ENCODE measurements at regions not wholly inside any gene's neighbourhood (a gene's known extent, or its start where the extent isn't known, plus 50 kb on each side); places are given as distances from the start of the nearest gene placed in this dataset.
A peak's percentile ranks its signal among the peaks of the same experiment; 100 is the strongest.
"Not testable (repeated sequence)": the region's sequence is repeated elsewhere in the genome, so short reads cannot be mapped to it uniquely, and the experiment has no call there.

DNA sequence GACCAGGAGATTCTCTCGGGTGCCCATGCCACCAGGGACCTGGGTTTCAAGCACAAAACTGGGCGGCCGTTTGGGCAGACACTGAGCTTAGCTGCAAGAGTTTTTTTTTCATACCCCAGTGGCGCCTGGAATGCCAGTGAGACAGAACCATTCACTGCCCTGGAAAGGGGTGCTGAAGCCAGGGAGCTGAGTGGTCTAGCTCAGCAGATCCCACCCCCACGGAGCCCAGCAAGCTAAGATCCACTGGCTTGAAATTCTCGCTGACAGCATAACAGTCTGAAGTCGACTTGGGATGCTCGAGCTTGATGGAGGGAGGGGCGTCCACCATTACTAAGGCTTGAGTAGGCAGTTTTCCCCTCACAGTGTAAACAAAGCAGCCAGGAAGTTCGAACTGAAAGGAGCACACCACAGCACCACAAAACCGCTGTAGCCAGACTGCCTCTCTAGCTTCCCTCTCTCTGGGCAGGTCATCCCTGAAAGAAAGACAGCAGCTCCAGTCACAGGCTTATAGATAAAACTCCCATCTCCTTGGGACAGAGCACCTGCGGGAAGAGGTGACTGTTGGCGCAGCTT lies 157.7 kb downstream of the GIPC2 start:
- not testable (repeated sequence) for DNase-seq (ENCODE audit: low read depth)

DNA sequence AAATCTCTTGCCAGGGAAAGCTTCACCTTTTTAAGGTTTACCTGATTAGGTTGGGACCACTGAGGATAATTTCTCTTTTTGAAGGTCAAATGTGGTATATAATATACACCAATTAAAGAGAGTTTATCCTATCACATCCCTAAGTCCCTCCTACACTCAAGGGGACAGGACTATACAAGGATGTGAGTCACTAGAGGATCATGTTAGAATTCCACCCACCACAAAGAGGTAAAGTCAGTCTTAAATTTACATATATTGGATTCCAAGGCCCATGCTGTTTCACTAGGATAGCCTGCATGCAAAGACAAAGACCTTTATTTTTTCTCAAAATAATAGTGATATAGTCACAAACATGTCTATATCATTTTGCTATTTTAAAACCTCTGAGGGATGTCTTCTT lies 164.4 kb downstream of the GIPC2 start:
- DNase-seq (ENCODE audit: low read depth) = no peak

DNA sequence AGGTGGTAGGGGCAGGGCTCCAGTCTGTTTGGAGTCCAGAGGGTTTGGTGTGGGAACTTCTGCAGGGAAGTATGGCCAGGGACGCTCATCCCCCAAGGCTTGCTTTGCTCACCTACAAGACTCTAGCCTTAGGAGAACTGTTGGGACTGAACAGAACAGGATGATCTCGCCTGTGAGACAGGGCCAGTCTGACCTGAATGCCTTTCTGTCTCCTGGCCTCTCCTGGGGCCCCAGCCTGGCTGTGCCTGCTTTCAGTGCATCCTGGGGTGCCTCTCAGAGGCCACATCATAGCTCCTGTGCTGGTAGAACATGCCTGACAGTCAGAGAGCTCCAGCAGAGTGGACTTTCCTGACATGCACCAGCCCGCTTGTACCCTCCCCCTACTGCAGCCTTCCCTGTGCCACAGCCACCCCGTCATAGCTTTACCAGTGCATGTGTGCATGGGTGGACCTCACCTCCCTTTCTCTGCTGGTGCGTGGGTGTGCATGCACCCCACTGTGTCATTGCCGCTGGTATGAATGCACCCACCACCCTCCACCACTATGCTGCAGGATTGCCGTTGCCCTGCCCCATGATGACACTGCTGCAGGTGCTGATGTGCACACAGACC lies 165.8 kb downstream of the GIPC2 start:
- DNase-seq (ENCODE audit: low read depth) = no peak

DNA sequence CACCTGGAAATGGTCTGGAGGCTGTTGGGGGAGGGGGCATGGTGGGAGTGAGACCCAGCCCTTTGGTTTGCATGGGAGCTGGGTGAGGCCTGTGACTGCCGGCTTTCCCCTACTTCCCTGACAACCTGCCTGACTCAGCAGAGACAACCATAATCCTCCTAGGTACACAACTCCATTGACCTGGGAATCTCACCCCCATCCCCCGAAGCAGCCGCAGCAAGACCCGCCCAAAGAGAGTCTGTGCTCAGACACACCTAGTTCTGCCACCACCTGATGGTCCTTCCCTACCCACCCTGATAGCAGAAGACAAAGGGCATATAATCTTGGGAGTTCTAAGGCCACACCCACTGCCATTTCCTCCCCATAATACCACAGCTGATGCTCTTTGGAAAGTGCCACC lies 168.6 kb downstream of the GIPC2 start:
- no peak for DNase-seq (ENCODE audit: low read depth)

DNA sequence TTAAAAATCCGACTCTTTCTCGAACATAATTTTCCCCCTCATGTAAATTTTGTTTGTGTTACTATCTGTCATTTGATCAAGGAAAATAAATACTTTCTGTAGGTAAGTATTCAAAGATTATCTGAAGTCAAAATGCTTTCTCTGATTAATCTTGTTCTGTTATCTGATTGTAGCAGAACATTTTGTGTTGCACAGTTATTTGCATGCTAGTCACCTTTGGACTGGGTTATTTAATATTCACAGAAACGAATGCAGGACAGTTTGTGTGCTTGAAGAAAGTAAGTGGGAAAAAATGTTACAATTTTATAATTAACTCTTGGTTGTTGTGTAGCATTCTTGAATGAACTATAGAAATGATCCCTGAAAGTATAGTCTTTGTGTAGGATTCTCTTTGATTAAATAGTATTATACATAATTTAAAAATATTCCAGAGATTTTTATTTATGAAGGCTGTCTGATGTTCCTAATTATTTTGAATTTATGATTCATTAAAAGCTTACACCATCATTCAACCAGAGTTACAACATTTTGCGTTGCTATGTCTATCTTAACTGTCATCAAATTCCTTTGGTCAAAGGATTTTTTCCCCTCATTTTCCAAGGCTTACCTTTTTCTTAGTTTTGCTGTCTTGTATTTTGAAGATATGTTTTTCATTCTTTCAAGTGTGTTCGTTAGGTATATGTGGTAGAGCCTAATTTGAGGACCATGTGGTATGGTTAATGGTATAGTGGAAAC lies 176.6 kb downstream of the GIPC2 start:
- no peak for DNase-seq (ENCODE audit: low read depth)

DNA sequence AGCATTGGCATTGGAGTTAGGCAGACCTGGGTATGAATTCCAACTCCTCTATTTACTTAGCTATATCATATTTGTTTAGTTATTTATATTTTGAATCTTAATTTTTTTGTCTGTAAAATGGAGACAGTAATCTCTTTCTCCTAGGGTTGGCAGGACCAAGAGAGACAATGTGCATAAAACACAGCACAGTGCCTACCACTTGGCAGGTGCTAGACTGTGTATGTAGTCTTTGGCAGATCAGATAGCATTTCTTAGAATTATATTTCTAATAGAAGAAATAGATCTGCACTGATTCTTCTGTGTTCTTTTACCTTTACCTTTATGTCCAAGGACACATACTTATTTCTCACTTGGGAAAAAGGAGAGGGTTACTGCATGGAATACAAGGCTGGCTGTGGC lies 177.2 kb downstream of the GIPC2 start:
- DNase-seq (ENCODE audit: low read depth) = no peak

DNA sequence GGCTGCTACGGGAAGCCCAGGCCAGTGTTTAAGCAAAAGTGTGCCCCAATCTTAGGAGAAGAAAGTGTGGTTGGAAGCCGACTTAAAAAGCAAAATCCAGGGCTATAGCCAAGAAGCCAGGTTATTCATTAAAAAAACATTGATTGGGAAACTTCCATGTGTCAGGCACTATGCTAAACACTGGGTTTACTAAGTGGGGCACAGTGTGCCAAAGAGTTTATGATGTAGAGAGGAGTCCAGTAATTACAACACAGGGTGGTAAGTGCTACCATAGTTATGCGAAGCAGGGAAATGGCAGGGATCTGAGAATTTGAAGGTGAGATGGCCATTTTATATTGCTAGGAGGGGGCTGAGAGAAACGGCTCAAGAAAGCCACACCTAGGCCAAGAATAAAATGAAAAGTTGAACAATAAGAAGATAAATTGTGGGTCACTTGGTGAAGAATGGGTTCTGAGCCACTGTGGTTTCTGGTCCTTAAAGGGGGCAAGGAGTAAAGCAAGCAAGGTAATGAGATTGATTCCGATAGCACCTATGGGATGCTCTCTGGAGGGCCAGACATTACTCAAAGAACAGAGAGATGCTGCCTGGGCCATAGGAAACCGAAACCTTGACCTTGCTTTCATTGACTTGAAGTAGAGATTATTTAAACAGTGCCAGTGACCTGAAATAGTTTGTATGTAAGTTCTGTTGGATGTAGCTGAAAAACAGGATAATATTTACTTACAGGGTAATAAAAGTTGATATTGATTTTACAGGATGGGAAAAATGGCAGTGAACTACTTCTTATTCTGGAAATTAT lies 177.8 kb downstream of the GIPC2 start:
- no peak for DNase-seq (ENCODE audit: low read depth)

DNA sequence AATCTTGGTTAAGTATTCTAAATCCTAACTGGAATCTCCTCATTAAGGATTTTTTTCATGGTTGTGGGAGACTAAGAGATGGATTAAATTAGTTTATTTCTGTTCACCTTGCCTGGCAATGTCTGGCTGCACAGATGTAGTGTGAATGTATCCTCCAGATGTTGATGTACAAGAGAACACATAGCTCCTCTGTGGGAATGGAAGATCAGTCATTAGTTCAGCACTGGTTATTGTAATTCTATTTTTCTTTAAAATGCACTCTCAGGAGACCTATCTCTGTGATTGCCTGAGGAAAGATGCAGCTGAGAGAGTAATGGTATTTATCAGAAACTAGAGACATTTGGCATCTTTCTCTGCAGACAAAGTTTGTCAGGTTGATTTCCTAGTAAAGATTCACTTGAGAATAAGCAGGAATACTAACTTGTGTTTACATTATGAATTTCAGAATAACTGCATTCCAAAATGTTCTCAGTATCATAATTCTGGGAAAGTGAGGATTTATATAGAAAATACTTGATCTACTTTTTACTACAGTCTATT lies 178.6 kb downstream of the GIPC2 start:
- no peak for DNase-seq (ENCODE audit: low read depth)

DNA sequence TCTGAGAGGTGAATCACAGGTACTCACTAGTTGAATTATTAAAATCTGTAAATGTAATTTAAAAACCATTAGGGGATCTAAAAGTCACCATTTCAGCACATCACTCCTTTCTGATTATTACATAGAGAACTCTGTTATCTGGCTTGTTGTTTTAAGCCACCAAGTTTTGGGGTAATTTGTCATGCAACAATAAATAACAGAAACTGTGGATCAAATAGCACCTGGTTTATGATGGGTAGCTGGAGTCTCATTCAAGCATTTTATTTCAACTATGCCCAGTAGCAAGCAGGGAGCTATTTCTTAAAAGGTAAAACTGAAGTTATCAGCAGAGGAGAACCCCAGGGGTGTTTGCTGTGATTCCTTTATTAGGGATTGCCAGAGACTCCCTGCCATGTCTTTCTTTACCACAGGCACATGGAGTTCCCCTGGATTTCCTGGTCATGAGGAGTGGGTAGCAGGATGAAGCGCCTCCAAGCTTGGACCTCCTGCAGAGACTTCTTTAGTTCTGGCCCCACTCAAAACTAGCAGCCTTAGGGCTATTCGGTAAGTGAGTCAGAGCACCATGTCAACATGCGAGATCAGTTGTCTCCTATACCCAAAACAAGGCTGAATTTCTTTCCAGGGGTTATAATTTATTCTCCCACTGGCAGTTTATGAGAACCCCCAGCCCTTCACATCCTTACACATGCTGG lies 179.2 kb downstream of the GIPC2 start:
- DNase-seq (ENCODE audit: low read depth) = no peak

DNA sequence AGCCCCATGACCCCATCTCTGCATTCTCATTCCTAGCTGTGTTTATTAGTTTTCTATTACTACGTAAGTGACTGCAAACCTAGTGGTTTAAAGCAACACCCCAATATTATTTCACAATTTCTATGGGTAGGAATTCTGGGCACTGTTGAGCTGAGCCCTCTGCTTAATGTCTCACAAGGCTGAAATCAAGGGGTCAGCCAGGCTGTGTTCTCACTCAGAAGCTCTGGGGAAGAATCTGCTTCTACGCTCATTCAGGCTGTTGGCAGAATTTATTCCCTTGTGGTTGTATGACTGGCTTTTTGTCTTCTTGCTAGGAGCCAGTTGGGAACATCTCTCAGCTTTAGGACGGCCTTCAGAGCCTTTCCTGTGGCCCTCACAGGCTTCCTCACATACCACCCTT lies 181.0 kb downstream of the GIPC2 start:
- no peak for DNase-seq (ENCODE audit: low read depth)

DNA sequence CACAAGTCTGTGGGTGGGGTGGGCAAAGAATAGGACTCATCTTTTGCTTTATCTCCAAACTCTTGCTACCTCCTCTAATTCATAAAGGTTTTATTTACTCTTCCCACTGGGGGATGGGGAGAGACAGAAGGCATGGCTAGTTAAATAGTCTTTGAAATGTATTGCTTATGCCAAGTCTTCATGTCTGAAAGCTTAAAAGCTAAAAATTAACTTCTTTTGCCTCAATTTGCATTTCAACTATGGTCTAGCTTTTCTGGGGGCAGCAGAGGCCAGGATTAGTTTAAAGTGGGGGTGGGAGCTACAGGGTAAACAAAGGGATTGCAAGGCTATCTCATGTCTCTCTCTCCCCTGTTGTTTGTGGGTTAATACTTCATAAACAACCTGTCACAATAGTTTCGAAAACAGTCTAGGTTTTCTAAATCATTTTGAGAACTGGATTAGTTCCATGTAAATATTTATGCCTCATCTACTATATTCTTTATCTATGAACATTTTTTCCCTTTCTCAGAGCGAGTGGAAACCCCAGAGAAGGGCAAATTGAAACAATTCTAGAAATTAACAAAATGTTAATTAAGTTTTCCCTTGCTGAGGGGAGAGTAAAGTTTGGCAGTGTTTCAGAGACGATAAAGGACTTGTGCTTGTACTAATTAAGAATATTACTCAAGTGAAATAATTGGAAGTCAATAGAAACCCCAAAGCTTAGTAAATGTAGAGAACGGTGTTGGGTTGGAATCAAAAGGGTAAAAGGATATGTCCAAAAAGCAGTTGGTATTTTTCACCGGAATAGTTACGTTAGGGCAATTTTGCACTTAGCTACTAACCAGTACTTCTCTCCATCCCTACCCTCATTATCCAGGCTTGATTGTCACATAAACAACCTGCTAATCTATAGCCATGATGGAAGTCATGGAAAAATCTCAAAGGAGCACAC lies 182.2 kb downstream of the GIPC2 start:
- DNase-seq (ENCODE audit: low read depth) = no peak

DNA sequence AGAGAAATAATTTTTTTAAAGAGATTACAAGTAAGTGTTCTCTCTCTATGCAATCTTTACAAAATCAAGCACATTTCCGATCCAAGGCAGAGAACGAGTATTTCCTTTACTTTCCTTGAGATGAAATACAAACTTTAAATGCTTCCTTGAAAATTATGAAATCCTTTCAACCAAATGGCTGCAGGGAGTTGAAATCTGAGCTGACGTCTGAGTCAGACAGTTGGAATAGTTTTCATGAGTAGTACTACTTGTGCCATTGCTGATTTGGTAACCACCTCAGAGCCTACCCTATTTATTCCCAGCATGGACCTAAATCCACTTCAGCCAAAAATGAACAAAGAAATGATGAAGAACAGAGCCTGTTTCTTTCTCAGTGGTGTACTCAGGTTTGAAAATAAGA lies 183.6 kb downstream of the GIPC2 start:
- peak; percentile 57 for DNase-seq (ENCODE audit: low read depth)

DNA sequence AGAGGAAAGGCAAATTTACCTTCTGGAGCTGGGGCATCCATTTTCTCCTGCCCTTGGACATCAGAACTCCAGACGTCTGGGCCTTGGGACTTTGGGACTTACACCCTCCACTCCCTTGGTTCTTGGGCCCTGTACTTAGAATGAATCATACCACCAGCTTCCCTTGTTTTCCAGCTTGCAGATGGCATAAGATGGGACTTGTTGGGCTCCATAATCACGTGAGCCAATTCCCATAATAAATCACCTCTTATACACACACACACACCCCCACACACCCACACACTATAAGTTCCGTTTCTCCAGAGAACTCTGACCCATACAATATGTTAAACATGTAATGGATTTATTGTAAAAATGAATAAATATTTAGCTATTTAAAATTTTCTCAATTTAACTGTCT lies 185.7 kb downstream of the GIPC2 start:
- no peak for DNase-seq (ENCODE audit: low read depth)

DNA sequence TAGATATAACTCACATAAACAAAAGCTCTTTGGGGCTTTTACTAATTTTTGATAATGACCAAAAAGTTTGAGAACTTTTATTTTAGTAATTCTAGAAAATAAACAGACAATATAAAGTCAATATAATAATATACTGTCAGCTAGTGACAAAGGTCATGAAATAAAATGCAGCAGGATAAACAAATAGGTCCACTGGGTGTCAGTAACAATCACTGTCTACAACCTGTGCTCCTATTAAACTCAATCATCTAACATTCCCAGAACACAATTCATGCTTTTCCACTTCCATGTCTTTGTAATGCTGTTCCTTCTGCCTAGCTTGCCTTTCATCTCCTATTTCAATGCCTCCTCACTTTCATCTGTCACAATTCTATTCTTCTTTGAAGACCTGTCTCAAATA lies 186.1 kb downstream of the GIPC2 start:
- no peak for DNase-seq (ENCODE audit: low read depth)

DNA sequence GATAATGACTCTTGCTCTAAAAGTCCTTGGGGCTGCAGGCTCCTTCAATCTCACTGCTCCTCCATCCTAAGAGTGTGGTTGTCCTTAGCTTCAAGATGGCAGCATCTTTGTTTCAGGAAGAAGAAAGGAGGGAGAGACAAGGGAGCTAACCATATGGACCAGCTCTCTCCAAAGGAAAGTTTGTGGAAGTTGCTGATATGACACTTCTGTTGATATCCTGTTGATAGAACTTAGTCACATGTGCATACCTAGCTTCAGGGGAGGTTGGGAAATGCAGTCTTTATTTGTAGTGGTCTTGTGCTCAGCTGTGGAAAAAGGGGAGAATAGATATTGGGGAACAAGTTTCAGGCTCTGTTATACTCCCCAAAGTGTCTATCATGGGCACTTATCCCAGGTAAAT lies 186.9 kb downstream of the GIPC2 start:
- no peak for DNase-seq (ENCODE audit: low read depth)

DNA sequence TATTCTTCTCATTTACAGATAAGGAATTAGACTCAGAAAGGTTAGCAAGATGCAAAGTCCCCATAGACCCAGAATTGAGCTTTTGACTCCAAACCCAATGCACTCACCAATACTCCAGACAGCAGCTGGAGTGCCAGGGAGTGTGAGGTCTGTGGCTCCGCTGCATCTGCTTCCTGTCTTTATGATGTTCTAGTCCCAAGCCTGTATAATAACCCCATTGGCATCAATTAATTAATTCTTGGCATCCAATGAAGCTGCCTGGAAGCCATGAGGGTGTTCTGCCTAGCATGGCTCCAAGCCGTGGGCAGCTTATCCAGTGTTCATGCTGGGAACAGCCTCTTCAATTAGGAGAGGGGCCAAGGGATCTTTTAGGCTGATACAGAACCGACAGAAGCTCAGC lies 188.7 kb downstream of the GIPC2 start:
- DNase-seq (ENCODE audit: low read depth) = no peak

DNA sequence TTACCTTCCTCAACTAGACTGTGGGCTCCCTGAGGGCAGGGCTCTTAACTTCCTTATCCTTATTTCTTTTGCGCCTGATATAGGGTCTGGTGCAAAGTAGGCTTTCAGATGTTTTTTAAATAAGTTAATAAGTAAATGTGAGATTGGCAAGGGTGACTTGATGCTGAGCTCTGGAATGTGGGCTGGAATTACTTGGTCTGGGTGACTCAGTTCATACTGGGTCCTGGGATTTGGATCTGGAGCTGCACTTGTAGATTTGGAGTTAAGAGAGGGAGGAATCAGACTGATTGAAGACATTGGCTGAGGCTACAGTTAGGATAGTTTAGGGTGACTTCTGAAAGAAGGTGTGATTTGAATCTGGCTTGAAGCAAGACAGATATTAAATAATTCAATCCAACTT lies 190.9 kb downstream of the GIPC2 start:
- DNase-seq (ENCODE audit: low read depth) = no peak

DNA sequence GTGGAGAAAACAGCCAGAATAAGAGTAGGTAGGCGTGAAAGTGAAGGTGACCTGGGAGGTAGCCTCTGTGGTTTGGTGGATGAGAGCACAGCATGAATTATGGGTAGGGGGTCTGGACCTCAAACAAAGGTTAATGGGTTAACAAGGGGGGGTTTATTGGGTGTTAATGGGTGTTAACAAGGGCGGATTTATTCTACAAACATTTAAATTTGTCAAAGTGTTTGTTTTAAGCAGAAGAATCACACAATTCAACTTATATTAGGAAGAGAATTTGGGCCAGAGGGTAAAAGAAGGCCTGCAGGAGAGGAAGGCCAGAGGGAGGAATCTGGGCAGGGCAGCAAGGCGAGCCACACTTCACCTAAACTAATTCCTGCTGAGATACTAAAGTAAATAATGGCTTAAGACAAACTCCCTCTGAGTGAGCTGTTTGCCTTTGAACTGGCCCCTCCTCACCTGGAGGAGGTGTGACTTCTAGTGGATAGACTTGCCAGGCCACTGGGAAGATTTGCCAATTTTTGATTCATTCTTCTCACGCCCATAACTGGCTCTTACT lies 191.7 kb downstream of the GIPC2 start:
- DNase-seq (ENCODE audit: low read depth) = no peak

DNA sequence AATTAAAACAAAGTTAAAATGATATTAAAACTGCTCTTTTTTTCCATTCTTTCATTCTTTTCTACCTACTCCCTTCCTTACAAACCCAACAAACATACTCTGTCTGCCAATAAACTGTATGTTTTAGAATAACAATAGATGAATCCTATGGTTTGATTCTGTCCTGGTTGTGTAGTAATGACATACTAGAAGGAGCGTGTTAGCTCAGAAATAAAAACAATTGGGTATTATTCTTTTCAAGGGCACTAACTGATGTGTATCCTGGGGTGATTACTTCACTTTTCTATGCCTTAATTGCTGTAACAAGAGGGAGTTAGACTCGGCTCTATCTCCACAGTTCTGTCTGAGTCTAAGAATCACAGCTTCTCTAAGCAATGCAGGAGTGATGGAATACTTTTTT lies 194.4 kb downstream of the GIPC2 start:
- DNase-seq (ENCODE audit: low read depth) = no peak

DNA sequence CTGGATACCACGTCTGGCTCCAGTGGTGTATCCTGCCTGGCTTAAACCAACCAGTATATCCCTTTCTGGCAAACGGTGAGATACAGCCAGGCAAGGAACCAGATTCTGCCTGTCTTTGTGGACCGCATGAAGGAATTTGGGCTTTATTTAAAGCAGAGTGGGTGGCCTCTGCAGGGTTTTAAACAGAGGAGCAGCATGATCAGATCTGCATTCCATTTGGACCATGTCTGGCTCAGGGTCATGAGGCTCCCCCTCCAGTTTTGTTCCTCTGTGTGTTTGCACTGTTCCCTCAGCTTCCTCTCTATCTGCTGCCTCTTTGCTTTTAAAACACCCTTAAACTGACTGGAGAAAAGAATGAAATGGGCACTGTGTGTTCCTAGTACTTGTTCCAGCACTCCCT lies 195.0 kb downstream of the GIPC2 start:
- DNase-seq (ENCODE audit: low read depth) = no peak

DNA sequence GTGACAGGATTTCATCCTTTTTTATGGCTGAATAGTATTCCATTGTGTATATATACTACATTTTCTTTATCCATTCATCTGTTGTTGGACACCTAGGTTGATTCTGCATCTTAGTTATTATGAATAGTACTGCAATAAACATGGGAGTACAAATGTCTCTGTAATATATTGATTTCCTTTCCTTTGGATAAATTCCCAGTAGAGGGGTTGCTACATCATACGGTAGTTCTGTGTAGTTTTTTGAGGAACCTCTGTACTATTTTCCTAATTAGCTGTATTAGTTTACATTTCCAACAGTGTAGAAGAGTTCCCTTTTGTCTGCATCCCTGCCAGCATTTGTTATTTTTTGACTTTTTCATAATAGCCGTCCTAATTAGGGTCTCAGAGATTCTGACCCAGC lies 201.3 kb downstream of the GIPC2 start:
- no peak for DNase-seq (ENCODE audit: low read depth)
